SK-N-SH (cell line): ENCODE measurements at regions not wholly inside any gene's neighbourhood (a gene's known extent, or its start where the extent isn't known, plus 50 kb on each side); places are given as distances from the start of the nearest gene placed in this dataset.

ENCODE experiments used
- CTCF ChIA-PET: fragments of 300-600, 350-600 bp; formaldehyde crosslinking; extraction: SDS; loops from one replicate; lab custom pipeline; 2021; lab: Yijun Ruan, JAX
- POLR2A ChIA-PET: fragments of 350-600 bp; sonication (Branson Sonifier 250); formaldehyde crosslinking; extraction: SDS; loops from one replicate; lab custom pipeline; 2020; ENCODE audit warnings: antibody characterized with exemption, inconsistent platforms; lab: Yijun Ruan, JAX
- DNase-seq: peaks from one replicate; pipeline ENCODE4 v3.0.0; 2012
- H2AFZ ChIP-seq: fragments of 200-600 bp; sonication (generic); 2 replicates; pipeline ENCODE4 v1.8.1; 2016; ENCODE audit warnings: antibody characterized with exemption, mild to moderate bottlenecking, low read depth
- H3F3A ChIP-seq: fragments of 200-600 bp; sonication (generic); replicated peaks from 2 replicates; pipeline ENCODE3; 2016; ENCODE audit warnings: antibody characterized with exemption, mild to moderate bottlenecking; ENCODE audit not compliant: insufficient read depth
- H3K27ac ChIP-seq, 2 experiments: fragments of 200-500 bp in 1 of 2; fragments of 200-600 bp in 1 of 2; sonication (Bioruptor generic) in 1 of 2; sonication (generic), shearing (Covaris generic) in 1 of 2; 2 replicates each; pipeline versions ENCODE4 v1.5.1 to v1.6.1; 2014 to 2016; ENCODE audit warnings: low read depth in 2 of 2, inconsistent platforms in 1 of 2, low read length in 1 of 2, mild to moderate bottlenecking in 1 of 2, mixed read lengths in 1 of 2
- H3K27me3 ChIP-seq: fragments of 200-600 bp; sonication (generic), shearing (Covaris generic); 2 replicates; pipeline ENCODE4 v1.6.1; 2016; ENCODE audit warnings: mixed run types; ENCODE audit not compliant: insufficient read depth
- H3K36me3 ChIP-seq, 2 experiments: fragments of 200-500 bp in 1 of 2; fragments of 200-600 bp in 1 of 2; sonication (Bioruptor generic) in 1 of 2; sonication (generic) in 1 of 2; replicated peaks in 1 of 2; 2 replicates each; pipeline versions ENCODE3 to v1.5.1; 2014 to 2016; ENCODE audit warnings: low read length in 1 of 2, mild to moderate bottlenecking in 1 of 2; ENCODE audit not compliant: insufficient read depth in 2 of 2, control insufficient read depth in 1 of 2
- H3K4me1 ChIP-seq, 2 experiments: fragments of 200-500 bp in 1 of 2; fragments of 200-600 bp in 1 of 2; sonication (Bioruptor generic) in 1 of 2; sonication (generic), shearing (Covaris generic) in 1 of 2; 2 replicates each; pipeline versions ENCODE4 v1.5.1 to v1.6.1; 2014 to 2016; ENCODE audit warnings: low read depth in 1 of 2, low read length in 1 of 2, mixed run types in 1 of 2; ENCODE audit not compliant: insufficient read depth in 2 of 2, control insufficient read depth in 1 of 2
- H3K4me2 ChIP-seq: fragments of 200-600 bp; sonication (generic), shearing (Covaris generic); 2 replicates; pipeline ENCODE4 v1.6.1; 2017; ENCODE audit warnings: mixed run types
- H3K4me3 ChIP-seq, 2 experiments: fragments of 200-500 bp in 1 of 2; fragments of 200-600 bp in 1 of 2; sonication (Bioruptor generic) in 1 of 2; sonication (generic), shearing (Covaris generic) in 1 of 2; 2 replicates each; pipeline versions ENCODE4 v1.5.1 to v1.8.1; 2014 to 2016; ENCODE audit warnings: low read depth in 2 of 2, inconsistent platforms in 1 of 2, low read length in 1 of 2, mild to moderate bottlenecking in 1 of 2, mixed read lengths in 1 of 2, moderate library complexity in 1 of 2
- H3K79me2 ChIP-seq: fragments of 200-600 bp; sonication (generic); 2 replicates; pipeline ENCODE4 v1.8.1; 2017; ENCODE audit warnings: mild to moderate bottlenecking; ENCODE audit not compliant: insufficient read depth
- H3K9ac ChIP-seq: fragments of 200-600 bp; sonication (generic); 2 replicates; pipeline ENCODE4 v1.6.1; 2017; ENCODE audit warnings: mixed run types
- H3K9me2 ChIP-seq: fragments of 200-600 bp; sonication (generic); 2 replicates; pipeline ENCODE4 v1.6.1; 2017; ENCODE audit warnings: mixed run types
- H3K9me3 ChIP-seq: fragments of 200-600 bp; sonication (generic); 2 replicates; pipeline ENCODE4 v1.6.1; 2017; ENCODE audit warnings: mixed run types, mild to moderate bottlenecking, moderate library complexity
- H4K20me1 ChIP-seq: fragments of 200-600 bp; sonication (generic); 2 replicates; pipeline ENCODE4 v1.6.1; 2017; ENCODE audit warnings: mild to moderate bottlenecking, mixed run types; ENCODE audit not compliant: insufficient read depth
- CTCF ChIP-seq: fragments of 200-600 bp; sonication (generic); IDR thresholded peaks from 2 replicates; pipeline ENCODE4 v1.6.1; 2017; ENCODE audit warnings: antibody characterized with exemption, mild to moderate bottlenecking, moderate library complexity
- FOSL2 ChIP-seq: IDR thresholded peaks from 2 replicates; pipeline ENCODE4 v1.4.0; 2012; ENCODE audit warnings: low read depth, mild to moderate bottlenecking, moderate library complexity, borderline replicate concordance
- FOXM1 ChIP-seq: IDR thresholded peaks from 2 replicates; pipeline ENCODE4 v1.4.0; 2012; ENCODE audit warnings: low read depth, mild to moderate bottlenecking
- GATA2 ChIP-seq: sonication (generic); formaldehyde crosslinking; IDR thresholded peaks from 2 replicates; pipeline ENCODE4 v1.5.0; 2020; ENCODE audit warnings: mild to moderate bottlenecking, missing genetic modification reagents
- IRF3 ChIP-seq: fragments of 150-350 bp; IDR thresholded peaks from 2 replicates; pipeline ENCODE4 v1.6.1; 2016; ENCODE audit warnings: mild to moderate bottlenecking, low read depth, low read length
- MAX ChIP-seq: IDR thresholded peaks from 2 replicates; pipeline ENCODE4 v1.4.0; 2012; ENCODE audit warnings: low read depth
- MEF2A ChIP-seq: IDR thresholded peaks from 2 replicates; pipeline ENCODE4 v1.4.0; 2012; ENCODE audit warnings: low read depth, borderline replicate concordance
- POLR2AphosphoS5 ChIP-seq: IDR thresholded peaks from 2 replicates; pipeline ENCODE4 v1.6.1; 2012; ENCODE audit warnings: low read depth, low read length
- RCOR1 ChIP-seq: fragments of 150-350 bp; IDR thresholded peaks from 2 replicates; pipeline ENCODE4 v1.6.1; 2017; ENCODE audit warnings: antibody characterized with exemption, low read length
- RFX5 ChIP-seq: IDR thresholded peaks from 2 replicates; pipeline ENCODE4 v1.6.1; 2012; ENCODE audit warnings: mild to moderate bottlenecking, improper control_type of control experiment, low read length
- TCF12 ChIP-seq: IDR thresholded peaks from 2 replicates; pipeline ENCODE4 v1.4.0; 2012
- ZBTB33 ChIP-seq: IDR thresholded peaks from 2 replicates; pipeline ENCODE4 v1.4.0; 2012; ENCODE audit warnings: low read depth, borderline replicate concordance
- WGBS: methylation state at CpG from one replicate; pipeline ENCODE4 v1.1.6; 2017; ENCODE audit warnings: low lambda C conversion rate; 5-methylcytosine and 5-hydroxymethylcytosine counted together

GRCh38 chr7:101714097-101714496 is 85.0 kb upstream of the MYL10 start:
- Histone ChIP-seq H3K4me3 (no peak overlapping the region), H3K36me3 (no peaks in the 10 kb centered on the region), H3K9me3 (no peaks in the 10 kb centered on the region), H2AFZ (no peak overlapping the region), H3K4me1 (no peaks in the 10 kb centered on the region; a peak in 1 of 4 replicates), H4K20me1 (no peaks in the 10 kb centered on the region), H3K4me2 (no peak overlapping the region), H3F3A (no peaks in the 10 kb centered on the region), H3K27me3 (no peaks in the 10 kb centered on the region), H3K9ac (no peak overlapping the region), H3K79me2 (no peaks in the 10 kb centered on the region), H3K27ac (no peak overlapping the region), H3K9me2 (no peaks in the 10 kb centered on the region)
- DNase-seq = no peak
- TF ChIP-seq GATA2 (CRISPR knock-in tag) = no peak
- no peak for TF ChIP-seq RFX5
- no peak for TF ChIP-seq ZBTB33
- no peak for TF ChIP-seq FOSL2
- TF ChIP-seq RCOR1 = no peak
- TF ChIP-seq MEF2A = no peak
- TF ChIP-seq IRF3 = no peak
- TF ChIP-seq MAX = no peak
- no peak for TF ChIP-seq CTCF
- no peak for TF ChIP-seq TCF12
- TF ChIP-seq POLR2AphosphoS5 = no peak
- no peak for TF ChIP-seq FOXM1
- 93% methylated on average over 4 of the region's 7 CpGs for WGBS
- POLR2A ChIA-PET = interaction anchor here (0.6 kb wide), 1 partner anchor 208 kb away, joined by 3 read pairs; no protein-coding TSS in a partner anchor
- CTCF ChIA-PET = interaction anchor here (0.8 kb wide), 2 partner anchors 171 to 523 kb away, joined by 3 read pairs; no protein-coding TSS in a partner anchor
